ENCODE measurements at regions not wholly inside any gene's neighbourhood (a gene's known extent, or its start where the extent isn't known, plus 50 kb on each side); places are given as distances from the start of the nearest gene placed in this dataset.
A peak's percentile ranks its signal among the peaks of the same experiment; 100 is the strongest.

DNA sequence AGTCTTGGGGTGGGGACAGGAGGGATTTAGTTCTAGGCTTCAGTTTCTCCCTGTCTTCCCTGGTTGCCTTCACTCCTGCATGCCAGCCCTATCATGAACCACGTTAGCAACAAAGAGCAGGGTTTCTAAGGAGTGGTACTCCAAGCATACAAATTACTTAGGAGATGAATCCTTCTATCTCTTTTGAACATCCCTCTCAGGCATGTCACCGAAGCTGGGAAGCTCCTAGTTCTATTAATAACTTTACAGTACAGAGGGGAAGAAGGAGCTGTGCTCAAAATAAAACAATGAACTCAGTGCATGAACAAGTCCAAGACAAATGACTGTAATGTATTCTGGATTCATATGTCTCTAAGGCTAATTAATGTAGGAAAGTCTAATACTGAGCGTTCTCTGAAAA lies 450.6 kb upstream of the RASGEF1B start:
- TF ChIP-seq CTCF (IDR thresholded peaks at IDR 0.05), result no peak

GRCh38 chr4:81921751-81922159 lies 450.0 kb upstream of the RASGEF1B start:
- TF ChIP-seq CTCF (IDR thresholded peaks at IDR 0.05), result no peak

GRCh38 chr4:81919810-81920209 lies 448.1 kb upstream of the RASGEF1B start:
- TF ChIP-seq CTCF (IDR thresholded peaks at IDR 0.05), result no peak

GRCh38 chr4:81919223-81919622 lies 447.5 kb upstream of the RASGEF1B start:
- TF ChIP-seq CTCF (IDR thresholded peaks at IDR 0.05), result peak; percentile 14; the same call in 1 of the 2 replicates

DNA sequence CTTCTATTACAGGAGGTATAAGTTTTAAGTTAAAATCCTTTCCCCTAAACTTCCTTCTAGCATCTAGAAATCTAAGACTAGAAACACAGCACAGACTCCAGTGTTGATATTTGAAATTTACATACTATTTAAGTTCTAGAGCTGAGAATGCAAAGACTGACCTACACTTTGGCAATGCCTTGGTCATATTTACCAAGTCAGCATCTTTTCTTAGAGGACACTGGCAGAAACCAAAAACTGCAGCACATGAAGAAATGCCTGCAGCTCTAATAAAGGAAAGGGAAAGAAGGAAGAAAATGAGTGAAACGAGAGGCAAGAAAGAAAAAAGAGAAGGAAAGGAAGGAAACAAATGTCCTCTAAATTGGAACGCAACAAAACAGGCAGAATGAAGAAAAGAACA lies 443.7 kb upstream of the RASGEF1B start:
- no peak for TF ChIP-seq CTCF (IDR thresholded peaks at IDR 0.05)

GRCh38 chr4:81914623-81915022 lies 442.9 kb upstream of the RASGEF1B start:
- no peak for TF ChIP-seq CTCF (IDR thresholded peaks at IDR 0.05)

- peak; percentile 82 for TF ChIP-seq CTCF (IDR thresholded peaks at IDR 0.05)
These were observed 441.7 kb upstream of the RASGEF1B start for GRCh38 chr4:81913427-81913879.

DNA sequence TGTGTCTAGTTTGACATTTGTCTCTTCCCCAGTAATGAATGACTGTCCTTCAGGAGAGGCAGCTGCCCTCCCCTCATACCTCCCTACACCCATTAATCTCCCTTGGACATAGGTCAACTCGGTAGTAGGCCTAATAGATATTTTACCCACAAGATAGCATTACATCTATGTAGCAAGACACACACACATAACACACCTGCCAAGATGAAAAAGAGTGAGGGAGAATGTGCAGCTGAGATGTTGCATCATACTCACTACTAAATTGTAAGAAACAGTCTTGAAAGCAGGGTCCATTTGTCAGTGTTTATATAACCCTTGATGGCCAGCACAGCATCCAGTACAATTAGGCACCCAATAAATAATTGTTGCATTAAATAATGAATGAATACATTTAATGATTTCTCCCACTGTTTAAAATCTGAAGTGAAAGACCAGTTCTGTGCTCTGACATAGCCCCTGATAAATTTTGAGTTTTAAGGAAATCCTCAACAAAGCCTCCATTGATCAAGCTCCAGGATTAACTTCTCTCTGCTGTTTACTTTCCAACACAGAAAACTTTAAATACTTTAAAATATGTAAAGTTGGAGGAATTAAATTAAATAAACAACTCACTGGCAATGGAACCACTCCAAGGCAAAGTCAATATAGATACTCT lies 440.8 kb upstream of the RASGEF1B start:
- no peak for TF ChIP-seq CTCF (IDR thresholded peaks at IDR 0.05)
